H1 (cell line): ENCODE measurements at regions not wholly inside any gene's neighbourhood (a gene's known extent, or its start where the extent isn't known, plus 50 kb on each side); places are given as distances from the start of the nearest gene placed in this dataset.

Experiments
- CTCF ChIA-PET: fragments of 300-600 bp; sonication (Branson Sonifier 250); formaldehyde crosslinking; loops from one replicate; lab custom pipeline; 2021; ENCODE audit not compliant: partially characterized antibody; lab: Charles Lee
- POLR2A ChIA-PET: fragments of 300-600 bp; sonication (Branson Sonifier 250); formaldehyde crosslinking; loops from one replicate; lab custom pipeline; 2021; ENCODE audit warnings: inconsistent platforms; ENCODE audit not compliant: partially characterized antibody; lab: Charles Lee
- DNase-seq, 2 experiments: peaks; one replicate each; pipeline versions ENCODE4 v3.0.0 to v3.0.0-alpha.2; 2010 to 2022; ENCODE audit warnings: low spot score in 2 of 2, low read depth in 1 of 2, mixed read lengths in 1 of 2
- FAIRE-seq: peaks from 2 replicates; lab custom pipeline; 2011; peaks lifted over from hg19 to GRCh38; lab: Jason Lieb, UNC
- H2AFZ ChIP-seq: 2 replicates; pipeline ENCODE4 v1.8.1; 2012; ENCODE audit warnings: low read length, inconsistent platforms
- H2AK5ac ChIP-seq: 2 replicates; pipeline ENCODE4 v1.6.1; 2013; ENCODE audit warnings: low read depth, low read length
- H2BK120ac ChIP-seq: replicated peaks from 2 replicates; pipeline ENCODE3; 2013; ENCODE audit warnings: low read depth, low read length, inconsistent platforms
- H2BK12ac ChIP-seq: 2 replicates; pipeline ENCODE4 v1.6.1; 2013; ENCODE audit warnings: low read depth, low read length
- H2BK15ac ChIP-seq: 2 replicates; pipeline ENCODE4 v1.6.1; 2013; ENCODE audit warnings: low read length
- H2BK20ac ChIP-seq: 2 replicates; pipeline ENCODE4 v1.6.1; 2013; ENCODE audit warnings: low read length
- H2BK5ac ChIP-seq: 2 replicates; pipeline ENCODE4 v1.6.1; 2013; ENCODE audit warnings: low read depth, low read length
- H3K14ac ChIP-seq: 2 replicates; pipeline ENCODE4 v1.6.1; 2013; ENCODE audit warnings: inconsistent platforms; ENCODE audit not compliant: insufficient read length
- H3K18ac ChIP-seq: 2 replicates; pipeline ENCODE4 v1.6.1; 2013; ENCODE audit warnings: low read length; ENCODE audit errors: extremely low read depth
- H3K23ac ChIP-seq: 2 replicates; pipeline ENCODE4 v1.6.1; 2013; ENCODE audit warnings: inconsistent platforms; ENCODE audit not compliant: insufficient read length
- H3K23me2 ChIP-seq: 2 replicates; pipeline ENCODE4 v1.6.1; 2013; ENCODE audit warnings: low read depth, low read length
- H3K27ac ChIP-seq: 2 replicates; pipeline ENCODE4 v1.6.1; 2011; ENCODE audit warnings: low read depth, low read length, inconsistent platforms
- H3K27me3 ChIP-seq, 4 experiments: replicated peaks in 1 of 4; 1 replicate in 1 of 4; 2 replicates in 3 of 4; pipeline versions ENCODE4 v1.6.1 to v1.8.1; 2011 to 2013; ENCODE audit warnings: low read length in 3 of 4, mild to moderate bottlenecking in 3 of 4, inconsistent platforms in 2 of 4, mixed read lengths in 2 of 4, moderate library complexity in 1 of 4; ENCODE audit not compliant: control insufficient read depth in 3 of 4, insufficient read depth in 3 of 4; ENCODE audit errors: extremely low read depth in 1 of 4
- H3K36me3 ChIP-seq, 4 experiments: 2 replicates each; pipeline versions ENCODE4 v1.6.1 to v1.8.1; 2011 to 2013; ENCODE audit warnings: mild to moderate bottlenecking in 4 of 4, low read length in 3 of 4, moderate library complexity in 2 of 4, control low read depth in 1 of 4, inconsistent platforms in 1 of 4; ENCODE audit not compliant: insufficient read depth in 4 of 4, control insufficient read depth in 2 of 4
- H3K4ac ChIP-seq: replicated peaks from 2 replicates; pipeline ENCODE3; 2013; ENCODE audit warnings: low read length, low read depth, mixed read lengths, inconsistent platforms; ENCODE audit not compliant: insufficient read length
- H3K4me1 ChIP-seq, 4 experiments: replicated peaks in 1 of 4; 1 replicate in 1 of 4; 2 replicates in 3 of 4; pipeline versions ENCODE4 v1.6.1 to v1.8.1; 2011 to 2013; ENCODE audit warnings: low read length in 3 of 4, inconsistent platforms in 2 of 4, mixed read lengths in 1 of 4; ENCODE audit not compliant: insufficient read depth in 4 of 4, control insufficient read depth in 3 of 4
- H3K4me2 ChIP-seq, 2 experiments: 2 replicates each; pipeline versions ENCODE4 v1.6.1 to v1.8.1; 2011 to 2013; ENCODE audit warnings: low read depth in 2 of 2, low read length in 2 of 2, control low read depth in 1 of 2, inconsistent platforms in 1 of 2, mild to moderate bottlenecking in 1 of 2; ENCODE audit not compliant: insufficient read depth in 1 of 2
- H3K4me3 ChIP-seq, 4 experiments: fragments of 200-600, 300-600 bp in 1 of 4; sonication (generic), shearing (Covaris generic), sonication (Bioruptor Twin) in 1 of 4; 2 replicates each; pipeline versions ENCODE4 v1.5.1 to v1.8.1; 2011 to 2016; ENCODE audit warnings: low read length in 4 of 4, low read depth in 3 of 4, control low read depth in 2 of 4, inconsistent platforms in 2 of 4, mild to moderate bottlenecking in 2 of 4, mixed read lengths in 1 of 4, moderate library complexity in 1 of 4; ENCODE audit not compliant: insufficient read depth in 2 of 4; ENCODE audit errors: extremely low read depth in 1 of 4
- H3K56ac ChIP-seq: replicated peaks from 2 replicates; pipeline ENCODE3; 2013; ENCODE audit warnings: low read depth, mild to moderate bottlenecking, mixed read lengths, low read length, inconsistent platforms; ENCODE audit not compliant: insufficient read length
- H3K79me1 ChIP-seq: 2 replicates; pipeline ENCODE4 v1.6.1; 2013; ENCODE audit warnings: low read depth, low read length, control low read depth
- H3K79me2 ChIP-seq, 2 experiments: 2 replicates each; pipeline versions ENCODE4 v1.6.1 to v1.8.1; 2012 to 2013; ENCODE audit warnings: low read length in 2 of 2, mild to moderate bottlenecking in 2 of 2, inconsistent platforms in 1 of 2; ENCODE audit not compliant: insufficient read depth in 2 of 2, control insufficient read depth in 1 of 2
- H3K9ac ChIP-seq, 4 experiments: replicated peaks in 1 of 4; 1 replicate in 1 of 4; 2 replicates in 3 of 4; pipeline versions ENCODE4 v1.6.1 to v1.8.1; 2011 to 2013; ENCODE audit warnings: low read depth in 3 of 4, low read length in 3 of 4, control low read depth in 2 of 4, mild to moderate bottlenecking in 2 of 4, moderate library complexity in 2 of 4, inconsistent platforms in 1 of 4; ENCODE audit errors: extremely low read depth in 1 of 4
- H3K9me3 ChIP-seq, 2 experiments: 2 replicates each; pipeline versions ENCODE4 v1.6.1 to v1.8.1; 2012 to 2013; ENCODE audit warnings: mild to moderate bottlenecking in 2 of 2, moderate library complexity in 2 of 2, control low read depth in 1 of 2, inconsistent platforms in 1 of 2, low read depth in 1 of 2, low read length in 1 of 2, mixed read lengths in 1 of 2; ENCODE audit not compliant: insufficient read depth in 2 of 2
- H4K20me1 ChIP-seq, 2 experiments: replicated peaks in 1 of 2; 2 replicates each; pipeline versions ENCODE3 to v1.8.1; 2011 to 2013; ENCODE audit warnings: inconsistent platforms in 2 of 2, low read length in 2 of 2, mild to moderate bottlenecking in 1 of 2; ENCODE audit not compliant: insufficient read depth in 2 of 2, control insufficient read depth in 1 of 2
- H4K5ac ChIP-seq: 2 replicates; pipeline ENCODE4 v1.6.1; 2013; ENCODE audit warnings: low read length, low read depth, mixed read lengths, inconsistent platforms; ENCODE audit not compliant: insufficient read length
- H4K8ac ChIP-seq: 2 replicates; pipeline ENCODE4 v1.8.0; 2013; ENCODE audit warnings: mild to moderate bottlenecking, moderate library complexity, low read length, inconsistent platforms; ENCODE audit not compliant: insufficient read depth; ENCODE audit errors: extremely low read depth
- H4K91ac ChIP-seq: replicated peaks from 2 replicates; pipeline ENCODE3; 2013; ENCODE audit warnings: low read length, mixed read lengths, inconsistent platforms; ENCODE audit not compliant: insufficient read length
- BRCA1 ChIP-seq: IDR thresholded peaks from 2 replicates; pipeline ENCODE4 v1.6.1; 2012; ENCODE audit warnings: low read depth, low read length, improper control_type of control experiment
- CHD1 ChIP-seq: IDR thresholded peaks from 2 replicates; pipeline ENCODE4 v1.6.1; 2012; ENCODE audit warnings: low read depth, low read length, improper control_type of control experiment
- GABPA ChIP-seq: IDR thresholded peaks from 2 replicates; pipeline ENCODE4 v1.6.1; 2011; ENCODE audit warnings: mild to moderate bottlenecking, low read length, moderate library complexity, borderline replicate concordance; ENCODE audit not compliant: insufficient read depth
- MAFK ChIP-seq: IDR thresholded peaks from 2 replicates; pipeline ENCODE4 v1.6.1; 2012; ENCODE audit warnings: low read depth, mild to moderate bottlenecking, improper control_type of control experiment, low read length
- PHF8 ChIP-seq: fragments of 200-600 bp; sonication (generic); conservative IDR thresholded peaks from 2 replicates; pipeline ENCODE4 v1.7.1; 2012; ENCODE audit warnings: low read depth, mild to moderate bottlenecking, inconsistent platforms, low read length, moderate library complexity
- POU5F1 ChIP-seq: IDR thresholded peaks from 2 replicates; pipeline ENCODE4 v1.6.1; 2011; ENCODE audit warnings: low read depth, mild to moderate bottlenecking, low read length, moderate library complexity
- RAD21 ChIP-seq, 2 experiments: IDR thresholded peaks in 1 of 2; conservative IDR thresholded peaks in 1 of 2; 2 replicates each; pipeline ENCODE4 v1.6.1; 2011; ENCODE audit warnings: low read depth in 2 of 2, low read length in 2 of 2, improper control_type of control experiment in 1 of 2, inconsistent platforms in 1 of 2, mild to moderate bottlenecking in 1 of 2, moderate library complexity in 1 of 2
- SIRT6 ChIP-seq: IDR thresholded peaks from one replicate; pipeline ENCODE4 v1.7.1; 2012; ENCODE audit warnings: low read length, inconsistent platforms
- SP2 ChIP-seq: IDR thresholded peaks from 2 replicates; pipeline ENCODE4 v1.6.1; 2012; ENCODE audit warnings: mild to moderate bottlenecking, low read length, inconsistent platforms
- SRF ChIP-seq: IDR thresholded peaks from 2 replicates; pipeline ENCODE4 v1.6.1; 2011; ENCODE audit warnings: mild to moderate bottlenecking, low read depth, low read length, moderate library complexity
- WGBS, 2 experiments: shearing (Covaris generic) in 1 of 2; methylation state at CpG; one replicate each; pipeline versions ENCODE4 v1.1.6 to v1.1.7; 2013 to 2015; ENCODE audit warnings: low lambda C conversion rate in 2 of 2, mixed read lengths in 2 of 2, inconsistent platforms in 1 of 2, low coverage in 1 of 2, missing lambda C conversion rate in 1 of 2; ENCODE audit not compliant: insufficient replicate concordance in 2 of 2, insufficient coverage in 1 of 2, insufficient read length in 1 of 2; ENCODE audit errors: extremely low coverage in 1 of 2, missing lambda C conversion rate in 1 of 2; 5-methylcytosine and 5-hydroxymethylcytosine counted together
- TF ChIP-seq, protein P1 (sequence below): IDR thresholded peaks from 2 replicates; pipeline ENCODE4 v1.6.1; 2012; ENCODE audit warnings: low read length, inconsistent platforms

DNA sequence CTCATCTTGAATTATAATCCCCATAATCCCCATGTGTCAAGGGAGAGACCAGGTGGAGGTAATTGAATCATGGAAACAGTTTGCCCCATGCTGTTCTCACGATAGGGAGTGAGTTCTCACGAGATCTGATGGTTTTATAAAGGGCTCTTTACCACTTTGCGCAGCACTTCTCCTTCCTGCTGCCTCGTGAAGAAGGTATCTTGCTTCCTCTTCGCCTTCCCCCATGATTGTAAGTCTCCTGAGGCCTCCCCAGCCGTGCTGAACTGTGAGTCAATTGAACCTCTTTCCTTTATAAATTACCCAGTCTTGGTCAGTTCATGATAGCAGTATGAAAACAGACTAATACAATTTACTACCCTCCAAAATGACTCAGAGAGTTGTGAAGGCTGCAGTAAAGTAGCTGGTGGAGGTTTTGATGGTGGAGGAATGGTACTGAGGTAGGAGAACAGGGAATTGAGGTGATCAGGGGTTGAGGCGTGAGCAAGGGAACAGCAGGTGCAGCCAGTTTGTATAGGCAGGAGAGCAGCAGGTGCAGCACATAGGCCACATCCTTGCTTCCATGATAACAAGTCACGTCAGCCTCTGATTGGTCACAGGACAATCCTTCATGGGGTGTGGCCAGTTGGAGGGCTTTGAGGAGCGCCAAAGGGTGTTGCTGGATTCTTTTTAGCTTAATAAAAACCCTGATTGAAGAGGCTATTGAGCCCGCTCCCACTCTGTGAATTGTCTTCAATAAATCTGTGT lies 150.0 kb downstream of the CDC5L start:
- no peak overlapping the region for H2AFZ ChIP-seq
- peak in 1 of 2 experiments; percentile 2 for DNase-seq
- no peak for TF ChIP-seq PHF8
- TF ChIP-seq, protein P1, sequence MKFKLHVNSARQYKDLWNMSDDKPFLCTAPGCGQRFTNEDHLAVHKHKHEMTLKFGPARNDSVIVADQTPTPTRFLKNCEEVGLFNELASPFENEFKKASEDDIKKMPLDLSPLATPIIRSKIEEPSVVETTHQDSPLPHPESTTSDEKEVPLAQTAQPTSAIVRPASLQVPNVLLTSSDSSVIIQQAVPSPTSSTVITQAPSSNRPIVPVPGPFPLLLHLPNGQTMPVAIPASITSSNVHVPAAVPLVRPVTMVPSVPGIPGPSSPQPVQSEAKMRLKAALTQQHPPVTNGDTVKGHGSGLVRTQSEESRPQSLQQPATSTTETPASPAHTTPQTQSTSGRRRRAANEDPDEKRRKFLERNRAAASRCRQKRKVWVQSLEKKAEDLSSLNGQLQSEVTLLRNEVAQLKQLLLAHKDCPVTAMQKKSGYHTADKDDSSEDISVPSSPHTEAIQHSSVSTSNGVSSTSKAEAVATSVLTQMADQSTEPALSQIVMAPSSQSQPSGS = no peak
- TF ChIP-seq BRCA1 = no peak
- TF ChIP-seq RAD21 (IDR thresholded peaks at IDR 0.05 in 1 of 2, conservative IDR thresholded peaks at IDR 0.05 in 1 of 2; ENCODE audit: low read depth in 2 of 2, low read length in 2 of 2) = no peak
- no peak for TF ChIP-seq MAFK
- no peak for TF ChIP-seq SP2
- TF ChIP-seq SRF = no peak
- TF ChIP-seq POU5F1 = no peak
- no peak for TF ChIP-seq SIRT6
- no peak for TF ChIP-seq GABPA
- no peak for TF ChIP-seq CHD1

More for the DNA sequence above, 150.0 kb downstream of the CDC5L start:
- Histone ChIP-seq H3K4ac (no peak overlapping the region), H3K9ac (no peak overlapping the region), H2BK15ac (no peak overlapping the region), H2AK5ac (no peak overlapping the region), H3K79me1 (no peaks in the 10 kb centered on the region), H3K79me2 (no peaks in the 10 kb centered on the region), H3K18ac (no peak overlapping the region), H3K4me3 (no peak overlapping the region), H3K27ac (no peak overlapping the region), H4K8ac (no peak overlapping the region), H3K9me3 (peaks cover 0 to 3% of the 10 kb centered on the region in 2 experiments; a peak in 1 of 4 replicates), H4K5ac (no peak overlapping the region), H2BK20ac (no peak overlapping the region), H2BK120ac (no peak overlapping the region), H2BK12ac (no peak overlapping the region), H4K91ac (no peak overlapping the region), H4K20me1 (no peaks in the 10 kb centered on the region), H3K56ac (no peak overlapping the region), H3K27me3 (no peaks in the 10 kb centered on the region), H3K23me2 (no peaks in the 10 kb centered on the region), H3K4me1 (peaks cover 2 to 8% (median 5%) of the 10 kb centered on the region in 4 experiments; a peak in 6 of 7 replicates), H3K4me2 (no peak overlapping the region), H3K23ac (no peak overlapping the region), H2BK5ac (no peak overlapping the region), H3K36me3 (peaks cover 0 to 4% (median 0%) of the 10 kb centered on the region in 4 experiments; a peak in 2 of 8 replicates), H3K14ac (no peak overlapping the region)
- 88% methylated on average over 10 of the region's 10 CpGs; no CpG with 5 or more reads in 1 of the 2 experiments for WGBS, 2 experiments
- FAIRE-seq = no peak
- ChIA-PET CTCF (interaction anchor here (1.0 kb wide), 1 partner anchor 51 kb away, joined by 3 read pairs; no protein-coding TSS in a partner anchor), POLR2A (no interaction called here)
